SK-N-SH treated with all-trans-retinoic acid at 6 μM for 48 hours (cell line): ENCODE measurements at regions not wholly inside any gene's neighbourhood (a gene's known extent, or its start where the extent isn't known, plus 50 kb on each side); places are given as distances from the start of the nearest gene placed in this dataset.

ENCODE experiments used
- ATAC-seq: fragments of 200-7000 bp; cut with Tn5 transposase; 3 replicates; pipeline ENCODE4 v1.9.1; 2020; ENCODE audit warnings: mild to moderate bottlenecking, moderate library complexity
- ARNTL ChIP-seq: fragments of 450-650 bp; formaldehyde crosslinking; IDR thresholded peaks from 2 replicates; pipeline ENCODE4 v1.5.0; 2020; ENCODE audit warnings: low read depth, mild to moderate bottlenecking, moderate library complexity, borderline replicate concordance
- BACH2 ChIP-seq: fragments of 250-450 bp; sonication (Bioruptor Pico); IDR thresholded peaks from 2 replicates; pipeline ENCODE4 v1.9.0; 2021; ENCODE audit warnings: mild to moderate bottlenecking, borderline replicate concordance
- CSDC2 ChIP-seq: fragments of 250-450 bp; sonication (Bioruptor Pico); IDR thresholded peaks from 2 replicates; pipeline ENCODE4 v1.5.0; 2020; ENCODE audit warnings: mild to moderate bottlenecking, moderate library complexity
- ESRRG ChIP-seq: fragments of 250-450 bp; sonication (Bioruptor Pico); IDR thresholded peaks from 2 replicates; pipeline ENCODE4 v1.6.1; 2021; ENCODE audit warnings: mild to moderate bottlenecking
- GLIS3 ChIP-seq: fragments of 250-450 bp; sonication (Bioruptor Pico); IDR thresholded peaks from 2 replicates; pipeline ENCODE4 v1.5.0; 2020; ENCODE audit warnings: mild to moderate bottlenecking, moderate library complexity
- ISL1 ChIP-seq: fragments of 250-450 bp; sonication (Bioruptor Pico); IDR thresholded peaks from 2 replicates; pipeline ENCODE4 v2.1.2; 2022; ENCODE audit warnings: mild to moderate bottlenecking, moderate library complexity
- OSR1 ChIP-seq: fragments of 250-450 bp; sonication (Bioruptor Pico); IDR thresholded peaks from 2 replicates; pipeline ENCODE4 v1.8.0; 2022; ENCODE audit warnings: moderate library complexity, mild to moderate bottlenecking, inconsistent platforms
- PPARA ChIP-seq: fragments of 250-450 bp; sonication (Bioruptor Pico); IDR thresholded peaks from 2 replicates; pipeline ENCODE4 v1.5.0; 2020; ENCODE audit warnings: mild to moderate bottlenecking, borderline replicate concordance
- RARB ChIP-seq: fragments of 250-450 bp; sonication (Bioruptor Pico); IDR thresholded peaks from 2 replicates; pipeline ENCODE4 v1.8.0; 2021; ENCODE audit warnings: mild to moderate bottlenecking, moderate library complexity
- TCF4 ChIP-seq: fragments of 250-450 bp; sonication (Bioruptor Pico); IDR thresholded peaks from 2 replicates; pipeline ENCODE4 v1.8.0; 2021; ENCODE audit warnings: mild to moderate bottlenecking, moderate library complexity, borderline replicate concordance
- TOX ChIP-seq: fragments of 250-450 bp; sonication (Bioruptor Pico); IDR thresholded peaks from 2 replicates; pipeline ENCODE4 v1.8.0; 2021; ENCODE audit warnings: mild to moderate bottlenecking, moderate library complexity, borderline replicate concordance
- ZFP30 ChIP-seq: fragments of 450-650 bp; formaldehyde crosslinking; IDR thresholded peaks from 2 replicates; pipeline ENCODE4 v1.5.0; 2022; ENCODE audit warnings: mild to moderate bottlenecking, moderate library complexity
- ZNF565 ChIP-seq: fragments of 450-650 bp; formaldehyde crosslinking; conservative IDR thresholded peaks from 2 replicates; pipeline ENCODE4 v1.5.0; 2020; ENCODE audit warnings: low read depth, mild to moderate bottlenecking, moderate library complexity
- ZNF8 ChIP-seq: fragments of 450-650 bp; formaldehyde crosslinking; IDR thresholded peaks from 2 replicates; pipeline ENCODE4 v1.5.0; 2020; ENCODE audit warnings: mild to moderate bottlenecking, moderate library complexity
- TF ChIP-seq, protein P1 (sequence below): fragments of 250-450 bp; sonication (Bioruptor Pico); IDR thresholded peaks from 2 replicates; pipeline ENCODE4 v1.8.0; 2021; ENCODE audit warnings: low read depth, mild to moderate bottlenecking, moderate library complexity, borderline replicate concordance
- TF ChIP-seq, protein P2 (sequence below): fragments of 250-450 bp; sonication (Bioruptor Pico); IDR thresholded peaks from 2 replicates; pipeline ENCODE4 v1.5.0; 2020; ENCODE audit warnings: mild to moderate bottlenecking, moderate library complexity
- TF ChIP-seq, protein P3 (sequence below): fragments of 250-450 bp; sonication (Bioruptor Pico); IDR thresholded peaks from 2 replicates; pipeline ENCODE4 v1.5.1; 2020; ENCODE audit warnings: low read depth, mild to moderate bottlenecking, moderate library complexity
- TF ChIP-seq, protein P4 (sequence below): fragments of 250-450 bp; sonication (Bioruptor Pico); IDR thresholded peaks from 2 replicates; pipeline ENCODE4 v1.8.0; 2020; ENCODE audit warnings: mild to moderate bottlenecking, moderate library complexity, borderline replicate concordance

DNA sequence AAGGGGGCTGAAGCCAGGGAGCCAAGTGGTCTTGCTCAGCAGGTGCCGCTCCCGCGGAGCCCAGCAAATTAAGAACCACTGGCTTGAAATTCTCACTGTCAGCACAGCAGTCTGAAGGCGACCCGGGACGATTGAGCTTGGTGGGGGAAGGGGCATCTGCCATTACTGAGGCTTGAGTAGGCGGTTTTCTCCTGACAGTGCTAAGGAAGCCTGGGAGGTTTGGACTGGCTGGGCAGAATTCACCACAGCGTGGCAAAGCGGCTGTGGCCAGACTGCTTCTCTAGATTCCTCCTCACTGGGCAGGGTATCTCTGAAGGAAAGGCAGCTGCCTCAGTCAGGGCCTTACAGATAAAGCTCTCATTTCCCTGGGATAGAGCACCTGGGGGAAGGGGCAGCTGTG lies 57.0 kb upstream of the GPR149 start (continued):
- TF ChIP-seq, protein P1, sequence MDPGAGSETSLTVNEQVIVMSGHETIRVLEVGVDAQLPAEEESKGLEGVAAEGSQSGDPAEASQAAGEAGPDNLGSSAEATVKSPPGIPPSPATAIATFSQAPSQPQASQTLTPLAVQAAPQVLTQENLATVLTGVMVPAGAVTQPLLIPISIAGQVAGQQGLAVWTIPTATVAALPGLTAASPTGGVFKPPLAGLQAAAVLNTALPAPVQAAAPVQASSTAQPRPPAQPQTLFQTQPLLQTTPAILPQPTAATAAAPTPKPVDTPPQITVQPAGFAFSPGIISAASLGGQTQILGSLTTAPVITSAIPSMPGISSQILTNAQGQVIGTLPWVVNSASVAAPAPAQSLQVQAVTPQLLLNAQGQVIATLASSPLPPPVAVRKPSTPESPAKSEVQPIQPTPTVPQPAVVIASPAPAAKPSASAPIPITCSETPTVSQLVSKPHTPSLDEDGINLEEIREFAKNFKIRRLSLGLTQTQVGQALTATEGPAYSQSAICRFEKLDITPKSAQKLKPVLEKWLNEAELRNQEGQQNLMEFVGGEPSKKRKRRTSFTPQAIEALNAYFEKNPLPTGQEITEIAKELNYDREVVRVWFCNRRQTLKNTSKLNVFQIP, result no peak
- TF ChIP-seq ZNF8 (CRISPR knock-in tag), result no peak
- TF ChIP-seq TCF4 (CRISPR knock-in tag), result no peak
- no peak for TF ChIP-seq ISL1 (CRISPR knock-in tag)

DNA sequence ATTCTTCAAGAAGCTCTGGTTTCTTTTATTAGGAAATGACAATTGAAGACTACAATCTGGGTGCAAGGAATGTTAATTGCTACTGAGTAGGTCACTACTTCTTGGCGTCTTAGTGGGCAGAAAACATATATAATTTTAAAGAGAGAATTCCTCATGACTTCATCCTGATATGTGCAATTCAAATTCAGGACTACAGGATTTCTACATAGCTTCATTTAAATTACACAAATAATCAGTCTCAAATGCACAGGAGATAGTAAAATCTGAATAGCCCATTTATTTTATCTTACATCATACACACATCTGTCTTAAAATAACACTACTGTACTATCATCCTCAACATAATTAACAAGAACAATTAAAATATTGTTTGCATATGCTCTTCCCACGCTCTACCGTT lies 52.5 kb upstream of the GPR149 start:
- ATAC-seq, result no peak
- TF ChIP-seq ZNF8 (CRISPR knock-in tag) (no peak), GLIS3 (CRISPR knock-in tag) (no peak), TOX (CRISPR knock-in tag) (no peak), ARNTL (no peak), ISL1 (CRISPR knock-in tag) (no peak), RARB (CRISPR knock-in tag) (no peak), ZNF565 (CRISPR knock-in tag) (no peak), OSR1 (CRISPR knock-in tag) (no peak), ZFP30 (CRISPR knock-in tag) (no peak), CSDC2 (CRISPR knock-in tag) (no peak), TCF4 (CRISPR knock-in tag) (no peak)

DNA sequence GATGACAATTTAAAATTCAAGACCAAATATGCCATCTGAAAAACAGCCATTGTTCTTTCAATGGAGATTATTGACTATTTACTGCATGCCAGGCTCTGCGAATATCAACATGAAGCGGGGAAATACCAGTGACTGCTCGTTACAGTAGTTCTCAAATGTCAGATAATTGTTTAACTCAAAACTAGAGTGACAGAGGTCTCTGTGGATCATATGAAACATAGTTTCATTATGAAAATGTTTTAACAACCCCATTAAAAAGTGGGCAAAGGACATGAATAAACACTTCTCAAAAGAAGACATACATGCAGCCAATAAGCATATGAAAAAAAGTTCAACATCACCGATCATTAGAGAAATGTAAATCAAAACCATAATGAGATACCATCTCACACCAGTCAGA lies 50.0 kb upstream of the GPR149 start:
- TF ChIP-seq, protein P2, sequence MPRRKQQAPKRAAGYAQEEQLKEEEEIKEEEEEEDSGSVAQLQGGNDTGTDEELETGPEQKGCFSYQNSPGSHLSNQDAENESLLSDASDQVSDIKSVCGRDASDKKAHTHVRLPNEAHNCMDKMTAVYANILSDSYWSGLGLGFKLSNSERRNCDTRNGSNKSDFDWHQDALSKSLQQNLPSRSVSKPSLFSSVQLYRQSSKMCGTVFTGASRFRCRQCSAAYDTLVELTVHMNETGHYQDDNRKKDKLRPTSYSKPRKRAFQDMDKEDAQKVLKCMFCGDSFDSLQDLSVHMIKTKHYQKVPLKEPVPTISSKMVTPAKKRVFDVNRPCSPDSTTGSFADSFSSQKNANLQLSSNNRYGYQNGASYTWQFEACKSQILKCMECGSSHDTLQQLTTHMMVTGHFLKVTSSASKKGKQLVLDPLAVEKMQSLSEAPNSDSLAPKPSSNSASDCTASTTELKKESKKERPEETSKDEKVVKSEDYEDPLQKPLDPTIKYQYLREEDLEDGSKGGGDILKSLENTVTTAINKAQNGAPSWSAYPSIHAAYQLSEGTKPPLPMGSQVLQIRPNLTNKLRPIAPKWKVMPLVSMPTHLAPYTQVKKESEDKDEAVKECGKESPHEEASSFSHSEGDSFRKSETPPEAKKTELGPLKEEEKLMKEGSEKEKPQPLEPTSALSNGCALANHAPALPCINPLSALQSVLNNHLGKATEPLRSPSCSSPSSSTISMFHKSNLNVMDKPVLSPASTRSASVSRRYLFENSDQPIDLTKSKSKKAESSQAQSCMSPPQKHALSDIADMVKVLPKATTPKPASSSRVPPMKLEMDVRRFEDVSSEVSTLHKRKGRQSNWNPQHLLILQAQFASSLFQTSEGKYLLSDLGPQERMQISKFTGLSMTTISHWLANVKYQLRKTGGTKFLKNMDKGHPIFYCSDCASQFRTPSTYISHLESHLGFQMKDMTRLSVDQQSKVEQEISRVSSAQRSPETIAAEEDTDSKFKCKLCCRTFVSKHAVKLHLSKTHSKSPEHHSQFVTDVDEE (CRISPR knock-in tag), result no peak
- no peak for TF ChIP-seq ZNF8 (CRISPR knock-in tag)
- TF ChIP-seq TCF4 (CRISPR knock-in tag), result no peak
- no peak for TF ChIP-seq ZNF565 (CRISPR knock-in tag)
- TF ChIP-seq ISL1 (CRISPR knock-in tag), result no peak
- TF ChIP-seq, protein P3, sequence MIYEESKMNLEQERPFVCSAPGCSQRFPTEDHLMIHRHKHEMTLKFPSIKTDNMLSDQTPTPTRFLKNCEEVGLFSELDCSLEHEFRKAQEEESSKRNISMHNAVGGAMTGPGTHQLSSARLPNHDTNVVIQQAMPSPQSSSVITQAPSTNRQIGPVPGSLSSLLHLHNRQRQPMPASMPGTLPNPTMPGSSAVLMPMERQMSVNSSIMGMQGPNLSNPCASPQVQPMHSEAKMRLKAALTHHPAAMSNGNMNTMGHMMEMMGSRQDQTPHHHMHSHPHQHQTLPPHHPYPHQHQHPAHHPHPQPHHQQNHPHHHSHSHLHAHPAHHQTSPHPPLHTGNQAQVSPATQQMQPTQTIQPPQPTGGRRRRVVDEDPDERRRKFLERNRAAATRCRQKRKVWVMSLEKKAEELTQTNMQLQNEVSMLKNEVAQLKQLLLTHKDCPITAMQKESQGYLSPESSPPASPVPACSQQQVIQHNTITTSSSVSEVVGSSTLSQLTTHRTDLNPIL, result no peak
- TF ChIP-seq, protein P4, sequence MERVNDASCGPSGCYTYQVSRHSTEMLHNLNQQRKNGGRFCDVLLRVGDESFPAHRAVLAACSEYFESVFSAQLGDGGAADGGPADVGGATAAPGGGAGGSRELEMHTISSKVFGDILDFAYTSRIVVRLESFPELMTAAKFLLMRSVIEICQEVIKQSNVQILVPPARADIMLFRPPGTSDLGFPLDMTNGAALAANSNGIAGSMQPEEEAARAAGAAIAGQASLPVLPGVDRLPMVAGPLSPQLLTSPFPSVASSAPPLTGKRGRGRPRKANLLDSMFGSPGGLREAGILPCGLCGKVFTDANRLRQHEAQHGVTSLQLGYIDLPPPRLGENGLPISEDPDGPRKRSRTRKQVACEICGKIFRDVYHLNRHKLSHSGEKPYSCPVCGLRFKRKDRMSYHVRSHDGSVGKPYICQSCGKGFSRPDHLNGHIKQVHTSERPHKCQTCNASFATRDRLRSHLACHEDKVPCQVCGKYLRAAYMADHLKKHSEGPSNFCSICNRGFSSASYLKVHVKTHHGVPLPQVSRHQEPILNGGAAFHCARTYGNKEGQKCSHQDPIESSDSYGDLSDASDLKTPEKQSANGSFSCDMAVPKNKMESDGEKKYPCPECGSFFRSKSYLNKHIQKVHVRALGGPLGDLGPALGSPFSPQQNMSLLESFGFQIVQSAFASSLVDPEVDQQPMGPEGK (CRISPR knock-in tag), result no peak
- no peak for TF ChIP-seq PPARA (CRISPR knock-in tag)
- no peak for TF ChIP-seq ESRRG (CRISPR knock-in tag)
- TF ChIP-seq ZFP30 (CRISPR knock-in tag), result no peak
- TF ChIP-seq BACH2 (CRISPR knock-in tag), result no peak
- TF ChIP-seq RARB (CRISPR knock-in tag), result no peak
- no peak for ATAC-seq
